NB4 (cell line): ENCODE measurements at regions not wholly inside any gene's neighbourhood (a gene's known extent, or its start where the extent isn't known, plus 50 kb on each side); places are given as distances from the start of the nearest gene placed in this dataset.

Source experiments
- POLR2A ChIP-seq: IDR thresholded peaks from 2 replicates; pipeline ENCODE4 v1.6.1; 2011; ENCODE audit warnings: mild to moderate bottlenecking; ENCODE audit not compliant: insufficient read length; ENCODE audit errors: extremely low read depth
- TF ChIP-seq, protein P1 (sequence below): IDR thresholded peaks from one replicate; pipeline ENCODE4 v1.5.1; 2012; ENCODE audit warnings: low read depth, low read length
- TF ChIP-seq, protein P2 (sequence below): IDR thresholded peaks from 2 replicates; pipeline ENCODE4 v1.6.1; 2011; ENCODE audit warnings: low read depth, low read length

DNA sequence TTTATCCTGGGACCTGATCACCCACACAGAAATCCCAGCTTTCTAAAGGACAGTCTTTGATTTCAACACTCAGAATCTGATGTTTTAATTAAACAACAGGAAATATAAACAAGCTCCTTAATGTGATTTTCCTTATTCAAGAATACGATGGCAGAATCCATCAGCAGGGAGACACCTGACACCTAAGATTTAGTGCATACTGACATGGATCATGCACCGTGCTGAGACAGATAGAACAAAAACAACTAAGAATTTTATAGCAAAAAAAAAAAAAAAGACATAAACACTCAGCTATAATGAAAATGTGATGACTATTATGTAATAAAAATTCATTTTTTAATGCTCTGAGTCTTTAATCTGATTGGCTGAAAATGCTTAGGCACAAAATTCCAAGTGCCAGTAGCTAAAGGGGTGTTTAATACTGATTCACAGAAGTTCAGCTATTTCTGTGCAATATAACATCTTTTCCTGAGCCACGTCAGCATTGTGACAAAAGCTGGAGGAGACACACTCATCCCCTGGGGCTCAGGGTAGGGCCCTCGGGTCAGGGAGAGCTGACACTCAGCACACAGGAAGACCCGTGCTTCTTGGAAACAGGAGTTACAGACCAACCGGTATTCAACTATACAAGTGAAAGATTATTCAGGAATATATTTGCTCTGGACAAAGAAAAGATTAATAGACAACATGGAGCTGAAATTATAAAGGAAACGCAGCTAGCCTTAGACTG, 247.4 kb downstream of the FBXO15 start:
- TF ChIP-seq, protein P1, sequence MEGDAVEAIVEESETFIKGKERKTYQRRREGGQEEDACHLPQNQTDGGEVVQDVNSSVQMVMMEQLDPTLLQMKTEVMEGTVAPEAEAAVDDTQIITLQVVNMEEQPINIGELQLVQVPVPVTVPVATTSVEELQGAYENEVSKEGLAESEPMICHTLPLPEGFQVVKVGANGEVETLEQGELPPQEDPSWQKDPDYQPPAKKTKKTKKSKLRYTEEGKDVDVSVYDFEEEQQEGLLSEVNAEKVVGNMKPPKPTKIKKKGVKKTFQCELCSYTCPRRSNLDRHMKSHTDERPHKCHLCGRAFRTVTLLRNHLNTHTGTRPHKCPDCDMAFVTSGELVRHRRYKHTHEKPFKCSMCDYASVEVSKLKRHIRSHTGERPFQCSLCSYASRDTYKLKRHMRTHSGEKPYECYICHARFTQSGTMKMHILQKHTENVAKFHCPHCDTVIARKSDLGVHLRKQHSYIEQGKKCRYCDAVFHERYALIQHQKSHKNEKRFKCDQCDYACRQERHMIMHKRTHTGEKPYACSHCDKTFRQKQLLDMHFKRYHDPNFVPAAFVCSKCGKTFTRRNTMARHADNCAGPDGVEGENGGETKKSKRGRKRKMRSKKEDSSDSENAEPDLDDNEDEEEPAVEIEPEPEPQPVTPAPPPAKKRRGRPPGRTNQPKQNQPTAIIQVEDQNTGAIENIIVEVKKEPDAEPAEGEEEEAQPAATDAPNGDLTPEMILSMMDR = no peak
- TF ChIP-seq POLR2A = no peak
- TF ChIP-seq, protein P2, sequence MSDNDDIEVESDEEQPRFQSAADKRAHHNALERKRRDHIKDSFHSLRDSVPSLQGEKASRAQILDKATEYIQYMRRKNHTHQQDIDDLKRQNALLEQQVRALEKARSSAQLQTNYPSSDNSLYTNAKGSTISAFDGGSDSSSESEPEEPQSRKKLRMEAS = no peak
